Loucy (cell line): ENCODE measurements at regions not wholly inside any gene's neighbourhood (a gene's known extent, or its start where the extent isn't known, plus 50 kb on each side); places are given as distances from the start of the nearest gene placed in this dataset.

Source experiments
- H2AFZ ChIP-seq: fragments of 200-600 bp; sonication (generic); 2 replicates; pipeline ENCODE4 v1.6.0; 2016; ENCODE audit warnings: antibody characterized with exemption, mild to moderate bottlenecking, low read length, moderate library complexity
- H3F3A ChIP-seq: fragments of 200-600 bp; 2 replicates; pipeline ENCODE4 v1.6.0; 2016; ENCODE audit warnings: antibody characterized with exemption, low read depth, mild to moderate bottlenecking
- H3K27me3 ChIP-seq: fragments of 200-600 bp; sonication (generic); 2 replicates; pipeline ENCODE4 v1.6.1; 2014; ENCODE audit warnings: low read length, mild to moderate bottlenecking; ENCODE audit not compliant: insufficient read depth, poor library complexity, severe bottlenecking
- H3K36me3 ChIP-seq: fragments of 200-600 bp; sonication (generic); 2 replicates; pipeline ENCODE4 v1.6.1; 2016; ENCODE audit warnings: low read length; ENCODE audit not compliant: insufficient read depth
- H3K4me1 ChIP-seq: fragments of 200-600 bp; sonication (generic); 2 replicates; pipeline ENCODE4 v1.5.1; 2014; ENCODE audit warnings: low read length, mild to moderate bottlenecking; ENCODE audit not compliant: insufficient read depth, poor library complexity, severe bottlenecking
- H3K4me2 ChIP-seq: fragments of 200-600 bp; sonication (generic); 2 replicates; pipeline ENCODE4 v1.6.0; 2014; ENCODE audit warnings: antibody characterized with exemption, low read length, low read depth, mild to moderate bottlenecking; ENCODE audit not compliant: poor library complexity, severe bottlenecking
- H3K4me3 ChIP-seq: fragments of 200-600 bp; sonication (generic); 2 replicates; pipeline ENCODE4 v1.5.1; 2014; ENCODE audit warnings: low read length, mild to moderate bottlenecking, mixed read lengths; ENCODE audit not compliant: poor library complexity, severe bottlenecking
- H3K79me2 ChIP-seq: fragments of 200-600 bp; sonication (generic); 2 replicates; pipeline ENCODE4 v1.6.1; 2014; ENCODE audit warnings: low read length; ENCODE audit not compliant: insufficient read depth
- H3K9ac ChIP-seq: fragments of 200-600 bp; sonication (generic); 2 replicates; pipeline ENCODE4 v1.6.0; 2014; ENCODE audit warnings: mild to moderate bottlenecking, low read depth, low read length, moderate library complexity; ENCODE audit not compliant: poor library complexity, severe bottlenecking
- H3K9me2 ChIP-seq: fragments of 200-600 bp; sonication (generic); replicated peaks from 2 replicates; pipeline ENCODE4 v1.6.1; 2016; ENCODE audit warnings: low read depth, low read length, mixed read lengths
- H3K9me3 ChIP-seq: fragments of 200-600 bp; sonication (generic); 2 replicates; pipeline ENCODE4 v1.6.1; 2014; ENCODE audit warnings: mild to moderate bottlenecking, antibody characterized with exemption, low read length, low read depth; ENCODE audit not compliant: insufficient read depth
- H4K20me1 ChIP-seq: fragments of 200-600 bp; sonication (generic); 2 replicates; pipeline ENCODE4 v1.6.0; 2014; ENCODE audit warnings: antibody characterized with exemption, low read length, mild to moderate bottlenecking; ENCODE audit not compliant: insufficient read depth, poor library complexity, severe bottlenecking
- CTCF ChIP-seq: fragments of 200-600 bp; sonication (generic); conservative IDR thresholded peaks from 2 replicates; pipeline ENCODE4 v1.5.1; 2014; ENCODE audit warnings: mild to moderate bottlenecking, antibody characterized with exemption, low read length
- EZH2phosphoT487 ChIP-seq: fragments of 200-600 bp; IDR thresholded peaks from 2 replicates; pipeline ENCODE4 v1.6.1; 2018; ENCODE audit warnings: antibody characterized with exemption, mild to moderate bottlenecking, moderate library complexity, borderline replicate concordance

GRCh38 chr2:180111901-180112300 is 104.8 kb upstream of the CWC22 start:
- TF ChIP-seq CTCF, result no peak
- TF ChIP-seq EZH2phosphoT487, result no peak
- Histone ChIP-seq H3K79me2 (no peaks in the 10 kb centered on the region), H3F3A (no peaks in the 10 kb centered on the region), H3K9me2 (no peaks in the 10 kb centered on the region), H2AFZ (no peak overlapping the region), H3K36me3 (no peaks in the 10 kb centered on the region), H3K4me2 (no peak overlapping the region), H3K4me1 (no peaks in the 10 kb centered on the region), H3K27me3 (no peaks in the 10 kb centered on the region), H4K20me1 (no peaks in the 10 kb centered on the region), H3K4me3 (no peak overlapping the region), H3K9ac (no peak overlapping the region), H3K9me3 (no peaks in the 10 kb centered on the region)

GRCh38 chr2:180110469-180110868 is 103.4 kb upstream of the CWC22 start:
- Histone ChIP-seq H3K4me2 (no peak overlapping the region), H3K27me3 (no peaks in the 10 kb centered on the region), H3K4me3 (no peak overlapping the region), H3F3A (no peaks in the 10 kb centered on the region), H3K4me1 (no peaks in the 10 kb centered on the region), H3K79me2 (no peaks in the 10 kb centered on the region), H3K9ac (no peak overlapping the region), H2AFZ (no peak overlapping the region), H3K36me3 (no peaks in the 10 kb centered on the region), H3K9me3 (no peaks in the 10 kb centered on the region), H4K20me1 (no peaks in the 10 kb centered on the region), H3K9me2 (no peaks in the 10 kb centered on the region)
- TF ChIP-seq EZH2phosphoT487 (no peak), CTCF (no peak)

GRCh38 chr2:180101846-180102245 is 94.7 kb upstream of the CWC22 start:
- TF ChIP-seq CTCF, result no peak
- Histone ChIP-seq H3K9me2 (no peaks in the 10 kb centered on the region), H3K4me3 (no peak overlapping the region)

More at GRCh38 chr2:180101846-180102245, 94.7 kb upstream of the CWC22 start:
- Histone ChIP-seq H3K4me1 (no peaks in the 10 kb centered on the region), H4K20me1 (no peaks in the 10 kb centered on the region), H3K27me3 (no peaks in the 10 kb centered on the region), H3K4me2 (no peak overlapping the region), H2AFZ (no peak overlapping the region), H3F3A (no peaks in the 10 kb centered on the region), H3K79me2 (no peaks in the 10 kb centered on the region), H3K36me3 (no peaks in the 10 kb centered on the region), H3K9me3 (no peaks in the 10 kb centered on the region), H3K9ac (no peak overlapping the region)
